IMR-90 (cell line): ENCODE measurements at regions not wholly inside any gene's neighbourhood (a gene's known extent, or its start where the extent isn't known, plus 50 kb on each side); places are given as distances from the start of the nearest gene placed in this dataset.

Experiments used
- ATAC-seq: fragments of 200-7000 bp; cut with Tn5 transposase; 2 replicates; pipeline ENCODE4 v1.9.1; 2020; ENCODE audit warnings: low read depth, mild to moderate bottlenecking, moderate library complexity
- BruUV-seq: library from RNA; stranded (reverse); fragments of 400-500 nt; replicated peaks from 2 replicates; lab custom pipeline; 2021; lab: Mats Ljungman, UMichigan
- CTCF ChIA-PET: fragments of 300-600 bp; formaldehyde crosslinking; extraction: SDS; loops from one replicate; lab custom pipeline; 2021; ENCODE audit warnings: antibody characterized with exemption; lab: Yijun Ruan, JAX
- POLR2A ChIA-PET: fragments of 300-600 bp; sonication (Branson Sonifier 250); formaldehyde crosslinking; loops from one replicate; lab custom pipeline; 2022; ENCODE audit warnings: antibody characterized with exemption; ENCODE audit not compliant: unreplicated experiment; lab: Charles Lee
- DNase-seq: peaks from one replicate; pipeline ENCODE4 v3.0.0; 2013
- H2AFZ ChIP-seq: replicated peaks from 2 replicates; pipeline ENCODE3; 2013; ENCODE audit warnings: low read length, mild to moderate bottlenecking; ENCODE audit not compliant: poor library complexity
- H2AK5ac ChIP-seq: 2 replicates; pipeline ENCODE4 v1.6.1; 2013; ENCODE audit warnings: low read depth, low read length, inconsistent platforms
- H2AK9ac ChIP-seq: replicated peaks from 2 replicates; pipeline ENCODE3; 2013; ENCODE audit warnings: mild to moderate bottlenecking, low read depth, low read length, moderate library complexity; ENCODE audit not compliant: poor library complexity
- H2BK120ac ChIP-seq: 2 replicates; pipeline ENCODE4 v1.6.1; 2013; ENCODE audit warnings: low read depth, low read length, inconsistent platforms
- H2BK15ac ChIP-seq: 3 replicates; pipeline ENCODE4 v1.6.1; 2013; ENCODE audit warnings: low read depth, low read length, inconsistent platforms
- H2BK20ac ChIP-seq: 2 replicates; pipeline ENCODE4 v1.6.1; 2013; ENCODE audit warnings: low read depth, mild to moderate bottlenecking, inconsistent platforms, low read length, moderate library complexity
- H2BK5ac ChIP-seq: 2 replicates; pipeline ENCODE4 v1.6.1; 2013; ENCODE audit warnings: mild to moderate bottlenecking, low read depth, low read length, inconsistent platforms; ENCODE audit not compliant: poor library complexity, severe bottlenecking
- H3K14ac ChIP-seq: replicated peaks from 2 replicates; pipeline ENCODE4 v1.6.1; 2013; ENCODE audit warnings: low read depth, low read length, inconsistent platforms
- H3K18ac ChIP-seq: 2 replicates; pipeline ENCODE4 v1.6.1; 2013; ENCODE audit warnings: low read depth, low read length, control low read depth
- H3K23ac ChIP-seq: 2 replicates; pipeline ENCODE4 v1.6.1; 2013; ENCODE audit warnings: low read depth, low read length, inconsistent platforms
- H3K27ac ChIP-seq: 2 replicates; pipeline ENCODE4 v1.5.1; 2013; ENCODE audit warnings: mild to moderate bottlenecking, control low read depth, low read length; ENCODE audit not compliant: insufficient read depth
- H3K27me3 ChIP-seq: 2 replicates; pipeline ENCODE4 v1.6.1; 2013; ENCODE audit warnings: low read length; ENCODE audit not compliant: control insufficient read depth, insufficient read depth
- H3K36me3 ChIP-seq: 2 replicates; pipeline ENCODE4 v1.6.1; 2013; ENCODE audit warnings: low read length, mixed read lengths; ENCODE audit not compliant: control insufficient read depth, insufficient read depth
- H3K4ac ChIP-seq: 2 replicates; pipeline ENCODE4 v1.6.1; 2013; ENCODE audit warnings: low read depth, low read length, inconsistent platforms
- H3K4me1 ChIP-seq: 2 replicates; pipeline ENCODE4 v1.6.1; 2013; ENCODE audit warnings: low read length, mixed read lengths; ENCODE audit not compliant: control insufficient read depth, insufficient read depth
- H3K4me2 ChIP-seq: 2 replicates; pipeline ENCODE4 v1.6.1; 2013; ENCODE audit warnings: low read depth, mild to moderate bottlenecking, control low read depth, low read length, moderate library complexity
- H3K4me3 ChIP-seq: 2 replicates; pipeline ENCODE4 v1.5.1; 2013; ENCODE audit warnings: low read depth, mild to moderate bottlenecking, control low read depth, low read length, moderate library complexity; ENCODE audit not compliant: insufficient read depth
- H3K56ac ChIP-seq: 2 replicates; pipeline ENCODE4 v1.6.1; 2013; ENCODE audit warnings: low read length, inconsistent platforms; ENCODE audit not compliant: insufficient read depth; ENCODE audit errors: extremely low read depth
- H3K79me1 ChIP-seq, 2 experiments: 2 replicates each; pipeline ENCODE4 v1.6.1; 2013; ENCODE audit warnings: low read length in 2 of 2, inconsistent platforms in 1 of 2, low read depth in 1 of 2
- H3K9ac ChIP-seq: 2 replicates; pipeline ENCODE4 v1.6.1; 2013; ENCODE audit warnings: low read depth, low read length, control low read depth
- H3K9me1 ChIP-seq: 2 replicates; pipeline ENCODE4 v1.6.1; 2013; ENCODE audit warnings: low read length, inconsistent platforms; ENCODE audit not compliant: insufficient read depth
- H3K9me3 ChIP-seq: 2 replicates; pipeline ENCODE4 v1.6.1; 2013; ENCODE audit warnings: low read length; ENCODE audit not compliant: control insufficient read depth, insufficient read depth
- H4K20me1 ChIP-seq: 2 replicates; pipeline ENCODE4 v1.6.1; 2013; ENCODE audit warnings: low read length, inconsistent platforms; ENCODE audit not compliant: insufficient read depth
- H4K5ac ChIP-seq: 2 replicates; pipeline ENCODE4 v1.6.1; 2013; ENCODE audit warnings: mild to moderate bottlenecking, low read depth, low read length, control low read depth
- H4K8ac ChIP-seq, 2 experiments: 2 replicates each; pipeline ENCODE4 v1.6.1; 2013; ENCODE audit warnings: low read depth in 2 of 2, low read length in 2 of 2, control low read depth in 1 of 2, inconsistent platforms in 1 of 2
- H4K91ac ChIP-seq: 2 replicates; pipeline ENCODE4 v1.6.1; 2013; ENCODE audit warnings: low read depth, low read length, inconsistent platforms; ENCODE audit not compliant: insufficient read depth
- BHLHE40 ChIP-seq: fragments of 150-350 bp; IDR thresholded peaks from 2 replicates; pipeline ENCODE4 v1.6.1; 2016; ENCODE audit warnings: mild to moderate bottlenecking, low read depth, low read length
- CEBPB ChIP-seq: IDR thresholded peaks from 2 replicates; pipeline ENCODE4 v1.6.1; 2012; ENCODE audit warnings: low read depth, low read length, improper control_type of control experiment
- CHD1 ChIP-seq: IDR thresholded peaks from 2 replicates; pipeline ENCODE4 v1.6.1; 2012; ENCODE audit warnings: low read depth, low read length, improper control_type of control experiment
- FOS ChIP-seq: fragments of 150-350 bp; IDR thresholded peaks from 2 replicates; pipeline ENCODE4 v1.6.1; 2016; ENCODE audit warnings: low read depth, low read length
- MAZ ChIP-seq: IDR thresholded peaks from 2 replicates; pipeline ENCODE4 v1.6.1; 2012; ENCODE audit warnings: low read depth, mild to moderate bottlenecking, low read length, improper control_type of control experiment, moderate library complexity, borderline replicate concordance
- MXI1 ChIP-seq: IDR thresholded peaks from 2 replicates; pipeline ENCODE4 v1.6.1; 2012; ENCODE audit warnings: low read depth, mild to moderate bottlenecking, low read length, moderate library complexity, borderline replicate concordance
- NFE2L2 ChIP-seq: fragments of 150-350 bp; IDR thresholded peaks from 2 replicates; pipeline ENCODE4 v1.6.1; 2016; ENCODE audit warnings: low read depth, mild to moderate bottlenecking, low read length
- RAD21 ChIP-seq: IDR thresholded peaks from 2 replicates; pipeline ENCODE4 v1.6.1; 2012; ENCODE audit warnings: low read length, improper control_type of control experiment
- RCOR1 ChIP-seq: IDR thresholded peaks from 2 replicates; pipeline ENCODE4 v1.6.1; 2012; ENCODE audit warnings: mild to moderate bottlenecking, low read length, improper control_type of control experiment; ENCODE audit not compliant: insufficient replicate concordance
- RFX5 ChIP-seq: IDR thresholded peaks from 2 replicates; pipeline ENCODE4 v1.8.0; 2012; ENCODE audit warnings: low read depth, mild to moderate bottlenecking, low read length, moderate library complexity
- SMC3 ChIP-seq: fragments of 150-350 bp; IDR thresholded peaks from 2 replicates; pipeline ENCODE4 v1.6.1; 2016; ENCODE audit warnings: low read depth, mild to moderate bottlenecking, antibody characterized with exemption, low read length, moderate library complexity
- WGBS, 2 experiments: methylation state at CpG; one replicate each; pipeline versions ENCODE4 v1.1.5 to v1.1.7; 2013; ENCODE audit warnings: missing lambda C conversion rate in 2 of 2; ENCODE audit not compliant: insufficient read length in 1 of 2; ENCODE audit errors: extremely low coverage in 2 of 2; 5-methylcytosine and 5-hydroxymethylcytosine counted together
- dilution Hi-C: fragments of 300-500 bp; cut with HindIII; formaldehyde crosslinking; loops from one replicate; pipeline ENCODE4 v1.14.3; 2018; ENCODE audit warnings: low sequenced_read_pairs; ENCODE audit not compliant: unreplicated experiment
- in situ Hi-C: fragments of 300-500 bp; cut with MboI; formaldehyde crosslinking; loops from 3 replicates; pipeline ENCODE4 v1.14.3; 2019; ENCODE audit warnings: low sequenced_read_pairs, inconsistent platforms, mixed read lengths
- intact Hi-C: fragments of 100-400 bp; cut with micrococcal nuclease; formaldehyde crosslinking; loops from 2 replicates; pipeline ENCODE4 v1.10.0; 2022
- TF ChIP-seq, protein P1 (sequence below): fragments of 150-350 bp; IDR thresholded peaks from 2 replicates; pipeline ENCODE4 v1.6.1; 2017; ENCODE audit warnings: mild to moderate bottlenecking, antibody characterized with exemption, low read length, low read depth
- TF ChIP-seq, protein P2 (sequence below): conservative IDR thresholded peaks from 2 replicates; pipeline ENCODE4 v1.5.1; 2012; ENCODE audit warnings: mild to moderate bottlenecking, low read depth, low read length, improper control_type of control experiment
- TF ChIP-seq, protein P3 (sequence below): fragments of 150-350 bp; IDR thresholded peaks from 2 replicates; pipeline ENCODE4 v1.6.1; 2016; ENCODE audit warnings: low read depth, mild to moderate bottlenecking, low read length, moderate library complexity, borderline replicate concordance

DNA sequence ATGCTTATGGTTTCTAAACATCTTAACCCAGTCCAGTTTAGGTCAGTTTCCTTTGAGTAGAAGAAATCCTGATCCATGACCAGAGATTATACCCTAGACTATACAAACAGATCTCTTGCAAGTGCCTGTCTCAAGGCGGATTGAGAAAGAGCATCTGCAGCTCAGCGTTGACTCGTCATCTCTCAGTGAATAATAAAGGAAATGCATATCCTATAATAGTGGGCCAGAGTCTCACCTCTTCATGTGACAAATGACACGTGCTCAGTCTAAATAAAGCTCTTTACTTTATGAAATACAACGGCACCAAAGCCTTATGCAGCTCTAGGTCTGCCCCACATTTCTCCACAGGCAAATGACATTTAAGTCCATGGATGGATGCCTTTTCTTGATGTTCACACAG, 179.4 kb upstream of the NR3C1 start:
- no peaks in the 10 kb centered on the region for H4K20me1 ChIP-seq
- H4K5ac ChIP-seq, result no peak overlapping the region
- dilution Hi-C loops, result no loop called here
- no peak overlapping the region for H3K27ac ChIP-seq
- no peak overlapping the region for H3K23ac ChIP-seq
- H3K79me1 ChIP-seq, result no peaks in the 10 kb centered on the region
- no peak overlapping the region for H3K4ac ChIP-seq
- no peak overlapping the region for H3K4me3 ChIP-seq
- no peak overlapping the region for H2AK5ac ChIP-seq
- 0 out of 2 replicates have a peak overlapping the region, but pooled peaks have one; percentile 6 for H2BK20ac ChIP-seq
- H4K91ac ChIP-seq, result no peak overlapping the region
- 20% methylated on average over 1 of the region's 5 CpGs; no CpG with 5 or more reads in 1 of the 2 experiments for WGBS, 2 experiments
- H3K36me3 ChIP-seq, result no peaks in the 10 kb centered on the region
- intact Hi-C loops, result no loop called here
- H4K8ac ChIP-seq, result no peak overlapping the region
- H3K9me1 ChIP-seq, result no peaks in the 10 kb centered on the region; the same call in 1 of the 2 replicates
- in situ Hi-C loops, result no loop called here
- no peak overlapping the region for H3K14ac ChIP-seq
- no peak overlapping the region for H3K9ac ChIP-seq
- H2BK5ac ChIP-seq, result peak overlapping the region; percentile 5
- BruUV-seq, result no TSS peak
- DNase-seq (peak; percentile 83), ATAC-seq (peak; percentile 80)
- H3K18ac ChIP-seq, result no peak overlapping the region
- CTCF ChIA-PET, result no interaction called here
- no peaks in the 10 kb centered on the region for H3K27me3 ChIP-seq
- no peak overlapping the region for H3K4me2 ChIP-seq
- H3K4me1 ChIP-seq, result peaks cover 2% of the 10 kb centered on the region; the same call in 1 of the 2 replicates
- H2AFZ ChIP-seq, result no peak overlapping the region
- no peak overlapping the region for H3K56ac ChIP-seq
- no peak overlapping the region for H2AK9ac ChIP-seq
- H2BK120ac ChIP-seq, result no peak overlapping the region
- POLR2A ChIA-PET, result no interaction called here
- no peak for TF ChIP-seq MAZ
- peak; percentile 76 for TF ChIP-seq BHLHE40
- TF ChIP-seq SMC3, result no peak; the same call in 1 of the 2 replicates
- no peak for TF ChIP-seq RCOR1
- TF ChIP-seq CHD1, result no peak
- TF ChIP-seq CEBPB, result peak; percentile 77
- TF ChIP-seq, protein P1, sequence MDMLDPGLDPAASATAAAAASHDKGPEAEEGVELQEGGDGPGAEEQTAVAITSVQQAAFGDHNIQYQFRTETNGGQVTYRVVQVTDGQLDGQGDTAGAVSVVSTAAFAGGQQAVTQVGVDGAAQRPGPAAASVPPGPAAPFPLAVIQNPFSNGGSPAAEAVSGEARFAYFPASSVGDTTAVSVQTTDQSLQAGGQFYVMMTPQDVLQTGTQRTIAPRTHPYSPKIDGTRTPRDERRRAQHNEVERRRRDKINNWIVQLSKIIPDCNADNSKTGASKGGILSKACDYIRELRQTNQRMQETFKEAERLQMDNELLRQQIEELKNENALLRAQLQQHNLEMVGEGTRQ, result peak; percentile 77
- TF ChIP-seq MXI1, result no peak
- TF ChIP-seq FOS, result peak; percentile 17; the same call in 1 of the 2 replicates
- no peak for TF ChIP-seq RAD21
- TF ChIP-seq, protein P2, sequence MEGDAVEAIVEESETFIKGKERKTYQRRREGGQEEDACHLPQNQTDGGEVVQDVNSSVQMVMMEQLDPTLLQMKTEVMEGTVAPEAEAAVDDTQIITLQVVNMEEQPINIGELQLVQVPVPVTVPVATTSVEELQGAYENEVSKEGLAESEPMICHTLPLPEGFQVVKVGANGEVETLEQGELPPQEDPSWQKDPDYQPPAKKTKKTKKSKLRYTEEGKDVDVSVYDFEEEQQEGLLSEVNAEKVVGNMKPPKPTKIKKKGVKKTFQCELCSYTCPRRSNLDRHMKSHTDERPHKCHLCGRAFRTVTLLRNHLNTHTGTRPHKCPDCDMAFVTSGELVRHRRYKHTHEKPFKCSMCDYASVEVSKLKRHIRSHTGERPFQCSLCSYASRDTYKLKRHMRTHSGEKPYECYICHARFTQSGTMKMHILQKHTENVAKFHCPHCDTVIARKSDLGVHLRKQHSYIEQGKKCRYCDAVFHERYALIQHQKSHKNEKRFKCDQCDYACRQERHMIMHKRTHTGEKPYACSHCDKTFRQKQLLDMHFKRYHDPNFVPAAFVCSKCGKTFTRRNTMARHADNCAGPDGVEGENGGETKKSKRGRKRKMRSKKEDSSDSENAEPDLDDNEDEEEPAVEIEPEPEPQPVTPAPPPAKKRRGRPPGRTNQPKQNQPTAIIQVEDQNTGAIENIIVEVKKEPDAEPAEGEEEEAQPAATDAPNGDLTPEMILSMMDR, result no peak
- TF ChIP-seq RFX5, result no peak
- TF ChIP-seq, protein P3, sequence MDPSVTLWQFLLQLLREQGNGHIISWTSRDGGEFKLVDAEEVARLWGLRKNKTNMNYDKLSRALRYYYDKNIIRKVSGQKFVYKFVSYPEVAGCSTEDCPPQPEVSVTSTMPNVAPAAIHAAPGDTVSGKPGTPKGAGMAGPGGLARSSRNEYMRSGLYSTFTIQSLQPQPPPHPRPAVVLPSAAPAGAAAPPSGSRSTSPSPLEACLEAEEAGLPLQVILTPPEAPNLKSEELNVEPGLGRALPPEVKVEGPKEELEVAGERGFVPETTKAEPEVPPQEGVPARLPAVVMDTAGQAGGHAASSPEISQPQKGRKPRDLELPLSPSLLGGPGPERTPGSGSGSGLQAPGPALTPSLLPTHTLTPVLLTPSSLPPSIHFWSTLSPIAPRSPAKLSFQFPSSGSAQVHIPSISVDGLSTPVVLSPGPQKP, result no peak
- TF ChIP-seq NFE2L2, result no peak
- H3K9me3 ChIP-seq, result no peaks in the 10 kb centered on the region
- no peak overlapping the region for H2BK15ac ChIP-seq
